ENCODE measurements at regions not wholly inside any gene's neighbourhood (a gene's known extent, or its start where the extent isn't known, plus 50 kb on each side); places are given as distances from the start of the nearest gene placed in this dataset.

DNA sequence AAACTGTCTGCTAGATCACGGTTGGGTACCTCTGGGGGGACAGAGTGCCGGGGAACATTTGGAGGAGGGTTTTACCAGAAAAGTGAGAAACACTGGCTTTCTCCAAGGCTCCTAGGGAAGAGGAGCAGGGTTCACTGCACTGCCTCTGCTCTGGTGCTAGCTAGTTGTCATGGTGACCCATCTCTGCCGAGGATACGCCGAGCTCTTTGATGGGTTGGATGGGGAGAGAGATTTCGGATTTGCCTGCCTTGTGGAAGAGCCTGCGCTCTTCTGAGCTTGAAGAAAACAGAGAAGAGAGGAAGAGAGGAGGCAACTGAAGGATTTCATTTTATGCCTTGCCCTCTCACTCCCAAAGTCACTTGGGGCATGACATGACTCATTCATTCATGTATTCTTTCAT is 92.1 kb downstream of the NAV1 start:
- Histone ChIP-seq H3K4me2 (ENCODE audit: insufficient read depth in 1 of 2, low read depth in 2 of 2, low read length in 2 of 2) (no peak overlapping the region), H2BK12ac (ENCODE audit: low read depth, low read length) (no peak overlapping the region), H3K56ac (replicated peaks; ENCODE audit: insufficient read length, low read depth, low read length) (no peak overlapping the region), H3K27ac (ENCODE audit: low read depth, low read length) (no peak overlapping the region), H4K8ac (ENCODE audit: extremely low read depth, insufficient read depth, low read length) (no peak overlapping the region), H3K4me3 (ENCODE audit: extremely low read depth in 1 of 4, insufficient read depth in 2 of 4, low read depth in 3 of 4, low read length in 4 of 4) (no peak overlapping the region), H2AFZ (ENCODE audit: low read length) (no peak overlapping the region), H3K23ac (ENCODE audit: insufficient read length) (no peak overlapping the region), H3K36me3 (ENCODE audit: control insufficient read depth in 2 of 4, insufficient read depth in 4 of 4, low read length in 3 of 4) (no peaks in the 10 kb centered on the region), H2AK5ac (ENCODE audit: low read depth, low read length) (no peak overlapping the region), H3K18ac (ENCODE audit: extremely low read depth, low read length) (no peak overlapping the region), H2BK5ac (ENCODE audit: low read depth, low read length) (no peak overlapping the region), H3K4me1 (replicated peaks in 1 of 4; ENCODE audit: control insufficient read depth in 3 of 4, insufficient read depth in 4 of 4, low read length in 3 of 4) (peaks cover 0 to 11% (median 7%) of the 10 kb centered on the region in 4 experiments; a peak in 6 of 7 replicates), H2BK20ac (ENCODE audit: low read length) (no peak overlapping the region), H2BK120ac (replicated peaks; ENCODE audit: low read depth, low read length) (no peak overlapping the region), H3K79me1 (ENCODE audit: low read depth, low read length) (no peaks in the 10 kb centered on the region), H3K79me2 (ENCODE audit: control insufficient read depth in 1 of 2, insufficient read depth in 2 of 2, low read length in 2 of 2) (no peaks in the 10 kb centered on the region), H3K9ac (replicated peaks in 1 of 4; ENCODE audit: extremely low read depth in 1 of 4, low read depth in 3 of 4, low read length in 3 of 4) (no peak overlapping the region), H4K91ac (replicated peaks; ENCODE audit: insufficient read length, low read length) (no peak overlapping the region), H3K14ac (ENCODE audit: insufficient read length) (no peak overlapping the region), H2BK15ac (ENCODE audit: low read length) (no peak overlapping the region), H4K5ac (ENCODE audit: insufficient read length, low read depth, low read length) (no peak overlapping the region), H3K27me3 (replicated peaks in 1 of 4; ENCODE audit: control insufficient read depth in 3 of 4, extremely low read depth in 1 of 4, insufficient read depth in 3 of 4, low read length in 3 of 4) (no peaks in the 10 kb centered on the region), H3K23me2 (ENCODE audit: low read depth, low read length) (no peaks in the 10 kb centered on the region), H3K9me3 (ENCODE audit: insufficient read depth in 2 of 2, low read depth in 1 of 2, low read length in 1 of 2) (no peaks in the 10 kb centered on the region), H3K4ac (replicated peaks; ENCODE audit: insufficient read length, low read depth, low read length) (no peak overlapping the region), H4K20me1 (replicated peaks in 1 of 2; ENCODE audit: control insufficient read depth in 1 of 2, insufficient read depth in 2 of 2, low read length in 2 of 2) (no peaks in the 10 kb centered on the region)
- ChIA-PET POLR2A (ENCODE audit: partially characterized antibody) (interaction anchor here (1.6 kb wide), 2 partner anchors 10 to 17 kb away, joined by 4 to 5 read pairs; no protein-coding TSS in a partner anchor), CTCF (ENCODE audit: partially characterized antibody) (interaction anchor here (0.7 to 2.6 kb wide), 11 partner anchors 11 to 162 kb away, joined by 3 to 11 read pairs (median 4); no protein-coding TSS in a partner anchor)
- WGBS, 2 experiments (ENCODE audit: extremely low coverage in 1 of 2, insufficient coverage in 1 of 2, insufficient read length in 1 of 2, insufficient replicate concordance in 2 of 2, low coverage in 1 of 2, low lambda C conversion rate in 2 of 2, missing lambda C conversion rate in 1 of 2), result 96% methylated on average over 7 of the region's 7 CpGs; no CpG with 5 or more reads in 1 of the 2 experiments
- DNase-seq (ENCODE audit: low read depth in 1 of 2, low spot score in 2 of 2), result no peak
- FAIRE-seq, result no peak
- TF ChIP-seq CTBP2 (IDR thresholded peaks at IDR 0.05; ENCODE audit: borderline replicate concordance, insufficient read depth, insufficient read length, low read length), result no peak
- TF ChIP-seq CBX5 (IDR thresholded peaks at IDR 0.05; ENCODE audit: low read depth, low read length), result no peak
- TF ChIP-seq, protein P1, sequence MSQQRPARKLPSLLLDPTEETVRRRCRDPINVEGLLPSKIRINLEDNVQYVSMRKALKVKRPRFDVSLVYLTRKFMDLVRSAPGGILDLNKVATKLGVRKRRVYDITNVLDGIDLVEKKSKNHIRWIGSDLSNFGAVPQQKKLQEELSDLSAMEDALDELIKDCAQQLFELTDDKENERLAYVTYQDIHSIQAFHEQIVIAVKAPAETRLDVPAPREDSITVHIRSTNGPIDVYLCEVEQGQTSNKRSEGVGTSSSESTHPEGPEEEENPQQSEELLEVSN (IDR thresholded peaks at IDR 0.05), result no peak
- no peak for TF ChIP-seq EGR1 (IDR thresholded peaks at IDR 0.05; ENCODE audit: borderline replicate concordance, low read depth, low read length)
- TF ChIP-seq SAP30 (IDR thresholded peaks at IDR 0.05; ENCODE audit: insufficient read depth, insufficient replicate concordance, low read length), result no peak
- no peak for TF ChIP-seq HDAC2 (IDR thresholded peaks at IDR 0.05; ENCODE audit: borderline replicate concordance in 1 of 2, low read depth in 2 of 2, low read length in 2 of 2)
- TF ChIP-seq KDM5A (IDR thresholded peaks at IDR 0.05; ENCODE audit: low read length), result no peak
- no peak for TF ChIP-seq SP1 (IDR thresholded peaks at IDR 0.05; ENCODE audit: low read depth, low read length)
- TF ChIP-seq, protein P2, sequence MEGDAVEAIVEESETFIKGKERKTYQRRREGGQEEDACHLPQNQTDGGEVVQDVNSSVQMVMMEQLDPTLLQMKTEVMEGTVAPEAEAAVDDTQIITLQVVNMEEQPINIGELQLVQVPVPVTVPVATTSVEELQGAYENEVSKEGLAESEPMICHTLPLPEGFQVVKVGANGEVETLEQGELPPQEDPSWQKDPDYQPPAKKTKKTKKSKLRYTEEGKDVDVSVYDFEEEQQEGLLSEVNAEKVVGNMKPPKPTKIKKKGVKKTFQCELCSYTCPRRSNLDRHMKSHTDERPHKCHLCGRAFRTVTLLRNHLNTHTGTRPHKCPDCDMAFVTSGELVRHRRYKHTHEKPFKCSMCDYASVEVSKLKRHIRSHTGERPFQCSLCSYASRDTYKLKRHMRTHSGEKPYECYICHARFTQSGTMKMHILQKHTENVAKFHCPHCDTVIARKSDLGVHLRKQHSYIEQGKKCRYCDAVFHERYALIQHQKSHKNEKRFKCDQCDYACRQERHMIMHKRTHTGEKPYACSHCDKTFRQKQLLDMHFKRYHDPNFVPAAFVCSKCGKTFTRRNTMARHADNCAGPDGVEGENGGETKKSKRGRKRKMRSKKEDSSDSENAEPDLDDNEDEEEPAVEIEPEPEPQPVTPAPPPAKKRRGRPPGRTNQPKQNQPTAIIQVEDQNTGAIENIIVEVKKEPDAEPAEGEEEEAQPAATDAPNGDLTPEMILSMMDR (IDR thresholded peaks at IDR 0.05; ENCODE audit: control extremely low read depth in 1 of 3, insufficient read depth in 1 of 3, low read depth in 1 of 3, low read length in 3 of 3), result no peak
- no peak for TF ChIP-seq EP300 (IDR thresholded peaks at IDR 0.05; ENCODE audit: borderline replicate concordance in 1 of 2, low read depth in 2 of 2, low read length in 2 of 2)

Measured in H1 (cell line).